Daoy (cell line): ENCODE measurements at regions not wholly inside any gene's neighbourhood (a gene's known extent, or its start where the extent isn't known, plus 50 kb on each side); places are given as distances from the start of the nearest gene placed in this dataset.

ENCODE experiments used
- DNase-seq: peaks from one replicate; pipeline ENCODE4 v3.0.0-alpha.2; 2015; ENCODE audit warnings: low read depth

- no peak for DNase-seq
Observed at GRCh38 chr5:114657342-114658130, 295.7 kb downstream of the KCNN2 start.

- DNase-seq = no peak
Observed at GRCh38 chr5:114649878-114650277, 288.0 kb downstream of the KCNN2 start.

- no peak for DNase-seq
Observed at GRCh38 chr5:114648940-114649339, 287.1 kb downstream of the KCNN2 start.

GRCh38 chr5:114644576-114644975 is 282.7 kb downstream of the KCNN2 start:
- no peak for DNase-seq

GRCh38 chr5:114636271-114636670 is 274.4 kb downstream of the KCNN2 start:
- no peak for DNase-seq

GRCh38 chr5:114634967-114635901 is 273.4 kb downstream of the KCNN2 start:
- DNase-seq = no peak

- DNase-seq = no peak
Observed at GRCh38 chr5:114634517-114634916, 272.6 kb downstream of the KCNN2 start.

GRCh38 chr5:114612406-114612805 is 250.5 kb downstream of the KCNN2 start:
- DNase-seq = no peak

GRCh38 chr5:114581136-114581535 is 219.3 kb downstream of the KCNN2 start:
- no peak for DNase-seq

GRCh38 chr5:114565871-114566270 is 204.0 kb downstream of the KCNN2 start:
- DNase-seq = no peak

- DNase-seq = no peak
Observed at GRCh38 chr5:114565139-114565538, 203.3 kb downstream of the KCNN2 start.

GRCh38 chr5:114561415-114561814 is 199.5 kb downstream of the KCNN2 start:
- DNase-seq = no peak
